Muscle layer of duodenum (tissue), 2 donors: ENCODE measurements at regions not wholly inside any gene's neighbourhood (a gene's known extent, or its start where the extent isn't known, plus 50 kb on each side); places are given as distances from the start of the nearest gene placed in this dataset.

ENCODE experiments used
- H3K27ac ChIP-seq: one replicate; pipeline ENCODE4 v1.7.0; 2013; ENCODE audit warnings: mild to moderate bottlenecking, low read length
- H3K27me3 ChIP-seq: one replicate; pipeline ENCODE4 v1.7.0; 2013; ENCODE audit warnings: low read depth, mild to moderate bottlenecking, control low read depth, low read length
- H3K36me3 ChIP-seq, 2 donors: one replicate each; pipeline ENCODE4 v1.7.0; 2013; ENCODE audit warnings: low read length in 2 of 2, control low read depth in 1 of 2, mild to moderate bottlenecking in 1 of 2; ENCODE audit not compliant: insufficient read depth in 2 of 2, control insufficient read depth in 1 of 2
- H3K4me1 ChIP-seq, 2 donors: one replicate each; pipeline ENCODE4 v1.7.0; 2013; ENCODE audit warnings: low read length in 2 of 2, mild to moderate bottlenecking in 2 of 2, control low read depth in 1 of 2, moderate library complexity in 1 of 2; ENCODE audit not compliant: insufficient read depth in 2 of 2, control insufficient read depth in 1 of 2
- H3K4me3 ChIP-seq, 2 donors: one replicate each; pipeline ENCODE4 v1.7.0; 2013; ENCODE audit warnings: low read length in 2 of 2, low read depth in 1 of 2, mild to moderate bottlenecking in 1 of 2
- H3K9me3 ChIP-seq, 2 donors: one replicate each; pipeline ENCODE4 v1.7.0; 2013; ENCODE audit warnings: low read length in 2 of 2, control low read depth in 1 of 2, mild to moderate bottlenecking in 1 of 2; ENCODE audit not compliant: control insufficient read depth in 1 of 2
- donor health status: healthy.

GRCh38 chr2:16452123-16452522 lies 213.5 kb downstream of the CYRIA start:
- Histone ChIP-seq H3K36me3 (no peaks in the 10 kb centered on the region), H3K4me1 (no peaks in the 10 kb centered on the region), H3K4me3 (no peak overlapping the region), H3K27me3 (no peaks in the 10 kb centered on the region), H3K27ac (no peak overlapping the region), H3K9me3 (no peaks in the 10 kb centered on the region)

- Histone ChIP-seq H3K4me1 (no peaks in the 10 kb centered on the region), H3K27ac (no peak overlapping the region), H3K27me3 (no peaks in the 10 kb centered on the region), H3K9me3 (no peaks in the 10 kb centered on the region), H3K36me3 (no peaks in the 10 kb centered on the region), H3K4me3 (no peak overlapping the region)
Measured at GRCh38 chr2:16446706-16447105, 218.9 kb downstream of the CYRIA start.

DNA sequence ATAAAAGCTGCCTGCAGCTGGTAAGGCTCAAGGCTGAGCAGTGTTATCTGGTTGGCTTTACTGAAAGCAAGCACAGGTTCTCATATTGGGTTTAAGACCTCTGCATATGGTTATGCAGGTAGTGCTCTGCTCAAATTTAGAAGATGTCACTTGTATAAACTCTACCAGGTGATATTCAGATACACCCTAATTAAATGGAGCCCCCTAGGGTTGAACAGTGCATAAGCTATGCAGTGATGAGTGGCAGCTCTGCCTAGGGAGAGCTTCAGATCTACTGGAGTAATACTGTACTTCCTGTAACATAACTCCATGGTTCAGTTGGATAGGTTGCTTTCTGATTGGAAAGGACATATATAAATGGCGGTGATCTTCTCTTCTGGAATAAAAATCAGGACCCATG lies 222.7 kb downstream of the CYRIA start:
- H3K27ac ChIP-seq = no peak overlapping the region
- no peaks in the 10 kb centered on the region for H3K4me1 ChIP-seq
- no peaks in the 10 kb centered on the region for H3K27me3 ChIP-seq
- no peak overlapping the region for H3K4me3 ChIP-seq
- H3K9me3 ChIP-seq = no peaks in the 10 kb centered on the region
- no peaks in the 10 kb centered on the region for H3K36me3 ChIP-seq

GRCh38 chr2:16441431-16441830 lies 224.2 kb downstream of the CYRIA start:
- Histone ChIP-seq H3K4me1 (no peaks in the 10 kb centered on the region), H3K9me3 (no peaks in the 10 kb centered on the region), H3K27me3 (no peaks in the 10 kb centered on the region), H3K36me3 (no peaks in the 10 kb centered on the region), H3K27ac (no peak overlapping the region), H3K4me3 (no peak overlapping the region)

DNA sequence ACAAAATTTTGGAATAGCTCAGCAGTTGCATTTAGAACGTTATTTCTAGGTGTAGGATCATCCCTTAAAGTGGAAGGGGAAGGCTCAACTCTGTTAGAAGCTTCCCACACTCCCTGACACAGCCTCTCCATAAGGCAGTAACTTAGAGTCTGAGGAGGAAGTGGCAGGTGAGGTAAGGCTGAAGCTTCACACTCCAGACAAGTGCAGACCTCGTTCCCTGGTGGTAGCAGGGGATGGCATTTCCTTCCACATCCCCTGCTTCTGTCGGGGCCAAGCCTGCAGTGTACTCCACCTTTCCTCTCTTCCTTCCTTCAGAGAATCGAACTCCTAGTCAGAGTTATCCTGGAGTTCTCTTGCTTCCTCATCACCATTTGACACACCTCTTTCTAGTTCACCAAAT lies 224.7 kb downstream of the CYRIA start:
- Histone ChIP-seq H3K4me1 (no peaks in the 10 kb centered on the region), H3K36me3 (no peaks in the 10 kb centered on the region), H3K4me3 (no peak overlapping the region), H3K27ac (no peak overlapping the region), H3K27me3 (no peaks in the 10 kb centered on the region), H3K9me3 (no peaks in the 10 kb centered on the region)

- Histone ChIP-seq H3K9me3 (no peaks in the 10 kb centered on the region), H3K4me1 (no peaks in the 10 kb centered on the region), H3K27ac (no peak overlapping the region), H3K4me3 (no peak overlapping the region), H3K36me3 (no peaks in the 10 kb centered on the region), H3K27me3 (no peaks in the 10 kb centered on the region)
Measured at GRCh38 chr2:16438613-16439321, 226.9 kb downstream of the CYRIA start.

- Histone ChIP-seq H3K27me3 (no peaks in the 10 kb centered on the region), H3K4me3 (no peak overlapping the region), H3K4me1 (no peaks in the 10 kb centered on the region), H3K36me3 (no peaks in the 10 kb centered on the region), H3K9me3 (no peaks in the 10 kb centered on the region), H3K27ac (no peak overlapping the region)
Measured at GRCh38 chr2:16437189-16437588, 228.4 kb downstream of the CYRIA start.

GRCh38 chr2:16434393-16434792 lies 231.2 kb downstream of the CYRIA start:
- no peak overlapping the region for H3K4me3 ChIP-seq
- H3K9me3 ChIP-seq = no peaks in the 10 kb centered on the region

DNA sequence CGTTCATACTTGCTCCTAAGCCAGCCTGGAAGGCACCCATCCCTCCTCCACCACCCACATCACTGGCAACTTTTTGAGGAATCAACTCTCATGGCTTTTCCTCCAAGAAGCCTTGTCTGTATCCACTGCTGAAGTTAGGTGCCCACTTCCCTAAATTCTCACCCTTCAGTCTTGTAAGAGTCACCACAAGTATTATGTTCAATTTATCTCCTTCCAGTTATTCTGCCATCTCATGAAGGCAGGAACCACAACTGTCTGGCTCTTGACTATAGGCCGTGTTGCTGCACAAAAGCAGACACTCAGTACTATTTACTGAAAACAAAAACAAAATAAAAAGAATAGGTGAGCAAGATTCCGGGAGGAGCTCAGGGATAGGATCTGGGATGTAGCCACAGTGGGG lies 234.8 kb downstream of the CYRIA start:
- Histone ChIP-seq H3K4me1 (no peaks in the 10 kb centered on the region), H3K9me3 (no peaks in the 10 kb centered on the region), H3K36me3 (no peaks in the 10 kb centered on the region), H3K27me3 (no peaks in the 10 kb centered on the region), H3K4me3 (no peak overlapping the region), H3K27ac (no peak overlapping the region)

More at GRCh38 chr2:16434393-16434792, 231.2 kb downstream of the CYRIA start:
- Histone ChIP-seq H3K36me3 (no peaks in the 10 kb centered on the region), H3K27me3 (no peaks in the 10 kb centered on the region), H3K27ac (no peak overlapping the region), H3K4me1 (no peaks in the 10 kb centered on the region)

DNA sequence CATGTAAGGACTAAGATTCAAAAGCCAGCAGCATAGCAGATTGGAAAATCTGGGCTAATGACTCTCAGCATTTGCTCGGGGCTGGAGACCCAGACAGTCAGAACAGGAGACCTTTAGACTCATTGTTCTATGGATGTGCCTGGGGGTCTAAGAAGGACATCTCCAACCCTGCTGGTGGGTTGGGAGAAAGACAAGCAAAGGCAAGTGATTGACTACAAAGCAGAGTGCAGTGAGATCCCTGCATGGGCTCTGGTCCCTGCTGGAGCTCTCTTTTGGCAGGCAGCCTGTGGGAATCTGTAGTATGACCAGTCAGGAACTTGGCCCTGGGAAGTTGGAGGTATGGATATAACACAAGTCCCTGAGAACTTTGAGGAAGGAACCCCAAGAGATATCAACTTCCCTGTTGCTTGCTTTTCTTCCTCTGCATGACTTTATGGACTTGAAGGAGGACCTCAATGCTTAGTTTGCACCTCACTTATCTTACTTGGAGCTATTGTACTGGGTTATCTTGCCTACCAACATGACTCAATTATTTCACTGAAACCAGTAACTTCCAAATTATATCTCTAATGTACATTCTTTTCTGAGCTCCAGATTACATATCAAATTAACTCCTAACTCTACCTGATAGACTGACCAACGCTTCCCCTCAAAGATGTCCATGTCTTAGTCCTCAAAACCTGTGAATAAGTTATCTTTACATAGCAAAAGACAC lies 236.0 kb downstream of the CYRIA start:
- Histone ChIP-seq H3K27me3 (no peaks in the 10 kb centered on the region), H3K36me3 (no peaks in the 10 kb centered on the region), H3K9me3 (peaks cover 0 to under 1% of the 10 kb centered on the region in 2 donors), H3K27ac (no peak overlapping the region), H3K4me3 (no peak overlapping the region), H3K4me1 (no peaks in the 10 kb centered on the region)

DNA sequence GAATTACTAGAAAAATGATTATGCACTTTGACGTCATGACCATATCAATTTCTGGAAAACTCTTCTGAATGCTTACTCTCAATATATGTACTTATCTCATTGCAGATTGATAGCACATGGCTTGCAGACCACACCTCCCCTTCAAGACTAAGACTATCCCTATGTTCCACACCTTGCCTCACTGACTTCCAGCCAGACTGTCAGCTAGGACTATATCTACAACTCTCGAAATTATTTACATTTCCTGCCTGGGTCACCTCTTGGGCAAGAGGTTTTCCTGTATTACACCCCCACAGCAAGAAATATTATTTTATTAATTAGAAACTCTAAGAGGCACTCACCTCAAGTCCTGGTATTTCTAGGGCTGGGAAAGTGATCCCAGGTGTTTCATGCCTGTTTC lies 236.6 kb downstream of the CYRIA start:
- Histone ChIP-seq H3K27me3 (no peaks in the 10 kb centered on the region), H3K4me1 (no peaks in the 10 kb centered on the region), H3K9me3 (peaks cover 0 to 3% of the 10 kb centered on the region in 2 donors), H3K36me3 (no peaks in the 10 kb centered on the region), H3K4me3 (no peak overlapping the region), H3K27ac (no peak overlapping the region)
